AG04450 (cell line): ENCODE measurements at regions not wholly inside any gene's neighbourhood (a gene's known extent, or its start where the extent isn't known, plus 50 kb on each side); places are given as distances from the start of the nearest gene placed in this dataset.
"Not testable (repeated sequence)": the region's sequence is repeated elsewhere in the genome, so short reads cannot be mapped to it uniquely, and the experiment has no call there.

Source experiments
- CTCF ChIA-PET: fragments of 300-600, 350-600 bp; formaldehyde crosslinking; extraction: SDS; loops from one replicate; lab custom pipeline; 2022; ENCODE audit warnings: antibody characterized with exemption, inconsistent platforms; lab: Charles Lee
- POLR2A ChIA-PET: fragments of 350-600 bp; formaldehyde crosslinking; extraction: SDS; loops from one replicate; lab custom pipeline; 2021; ENCODE audit warnings: antibody characterized with exemption, inconsistent platforms; lab: Yijun Ruan, JAX
- DNase-seq: peaks from one replicate; pipeline ENCODE4 v3.0.0-alpha.2; 2011; ENCODE audit warnings: low read depth, low spot score
- H3K27ac ChIP-seq: one replicate; pipeline ENCODE4 v1.5.1; 2012; ENCODE audit warnings: low read depth, low read length, control low read depth
- H3K27me3 ChIP-seq: one replicate; pipeline ENCODE4 v1.6.0; 2012; ENCODE audit warnings: low read length; ENCODE audit not compliant: control insufficient read depth, insufficient read depth
- H3K4me3 ChIP-seq: 2 replicates; pipeline ENCODE4 v1.5.1; 2011; ENCODE audit warnings: mild to moderate bottlenecking, low read depth, low read length, control low read depth
- H3K9me3 ChIP-seq: 2 replicates; pipeline ENCODE4 v1.5.1; 2012; ENCODE audit warnings: low read length; ENCODE audit not compliant: control insufficient read depth, insufficient read depth
- TF ChIP-seq, protein P1 (sequence below): IDR thresholded peaks from 2 replicates; pipeline ENCODE4 v1.5.1; 2011; ENCODE audit warnings: low read depth, low read length, control low read depth, inconsistent platforms

DNA sequence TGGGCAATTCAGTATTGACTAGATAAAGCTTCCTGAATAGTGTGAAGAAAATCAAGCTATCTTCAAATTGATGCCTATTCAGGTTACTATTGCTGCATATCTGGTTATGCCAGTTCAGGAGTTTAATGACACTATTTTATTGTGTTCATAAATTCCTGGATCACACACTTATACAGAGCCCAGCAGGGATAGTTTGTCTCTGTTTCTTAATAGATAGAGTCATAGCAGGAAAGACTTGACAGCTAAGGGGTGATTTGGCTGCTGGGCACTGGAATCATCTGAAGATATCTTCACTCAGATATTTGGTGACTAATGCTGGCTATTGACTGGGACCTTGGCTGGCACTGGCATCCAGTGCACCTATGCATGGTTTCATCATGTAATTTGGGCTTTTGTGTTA, 187.8 kb downstream of the PYDC2 start:
- Histone ChIP-seq H3K4me3 (no peak overlapping the region), H3K27me3 (no peaks in the 10 kb centered on the region), H3K27ac (no peak overlapping the region), H3K9me3 (peaks cover 7% of the 10 kb centered on the region)
- TF ChIP-seq, protein P1, sequence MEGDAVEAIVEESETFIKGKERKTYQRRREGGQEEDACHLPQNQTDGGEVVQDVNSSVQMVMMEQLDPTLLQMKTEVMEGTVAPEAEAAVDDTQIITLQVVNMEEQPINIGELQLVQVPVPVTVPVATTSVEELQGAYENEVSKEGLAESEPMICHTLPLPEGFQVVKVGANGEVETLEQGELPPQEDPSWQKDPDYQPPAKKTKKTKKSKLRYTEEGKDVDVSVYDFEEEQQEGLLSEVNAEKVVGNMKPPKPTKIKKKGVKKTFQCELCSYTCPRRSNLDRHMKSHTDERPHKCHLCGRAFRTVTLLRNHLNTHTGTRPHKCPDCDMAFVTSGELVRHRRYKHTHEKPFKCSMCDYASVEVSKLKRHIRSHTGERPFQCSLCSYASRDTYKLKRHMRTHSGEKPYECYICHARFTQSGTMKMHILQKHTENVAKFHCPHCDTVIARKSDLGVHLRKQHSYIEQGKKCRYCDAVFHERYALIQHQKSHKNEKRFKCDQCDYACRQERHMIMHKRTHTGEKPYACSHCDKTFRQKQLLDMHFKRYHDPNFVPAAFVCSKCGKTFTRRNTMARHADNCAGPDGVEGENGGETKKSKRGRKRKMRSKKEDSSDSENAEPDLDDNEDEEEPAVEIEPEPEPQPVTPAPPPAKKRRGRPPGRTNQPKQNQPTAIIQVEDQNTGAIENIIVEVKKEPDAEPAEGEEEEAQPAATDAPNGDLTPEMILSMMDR: no peak
- POLR2A ChIA-PET: no interaction called here
- CTCF ChIA-PET: no interaction called here
- no peak for DNase-seq

DNA sequence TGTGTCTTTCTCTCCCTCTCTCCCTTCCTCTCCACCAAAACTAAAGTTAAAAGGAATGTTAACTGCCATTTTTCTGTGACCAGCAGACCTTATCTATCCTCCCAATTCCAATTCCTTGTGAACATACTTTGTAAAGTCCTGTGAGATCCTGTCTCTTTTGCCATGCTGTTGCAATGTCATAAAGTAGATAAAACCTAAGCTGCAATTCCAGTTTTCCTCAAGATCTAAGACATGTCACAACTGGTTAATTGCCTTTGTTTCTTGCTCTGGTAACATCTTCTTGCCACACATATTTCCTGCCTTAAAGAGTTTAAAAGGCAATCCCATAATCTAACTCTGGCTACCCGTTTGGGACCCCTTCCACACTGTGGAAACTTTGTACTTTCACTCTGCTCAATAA, 188.7 kb downstream of the PYDC2 start:
- ChIA-PET POLR2A (no interaction called here), CTCF (no interaction called here)
- no peaks in the 10 kb centered on the region for H3K27me3 ChIP-seq
- DNase-seq: no peak
- H3K27ac ChIP-seq: no peak overlapping the region
- TF ChIP-seq, protein P1: no peak
- H3K9me3 ChIP-seq: peaks cover 7% of the 10 kb centered on the region
- no peak overlapping the region for H3K4me3 ChIP-seq

DNA sequence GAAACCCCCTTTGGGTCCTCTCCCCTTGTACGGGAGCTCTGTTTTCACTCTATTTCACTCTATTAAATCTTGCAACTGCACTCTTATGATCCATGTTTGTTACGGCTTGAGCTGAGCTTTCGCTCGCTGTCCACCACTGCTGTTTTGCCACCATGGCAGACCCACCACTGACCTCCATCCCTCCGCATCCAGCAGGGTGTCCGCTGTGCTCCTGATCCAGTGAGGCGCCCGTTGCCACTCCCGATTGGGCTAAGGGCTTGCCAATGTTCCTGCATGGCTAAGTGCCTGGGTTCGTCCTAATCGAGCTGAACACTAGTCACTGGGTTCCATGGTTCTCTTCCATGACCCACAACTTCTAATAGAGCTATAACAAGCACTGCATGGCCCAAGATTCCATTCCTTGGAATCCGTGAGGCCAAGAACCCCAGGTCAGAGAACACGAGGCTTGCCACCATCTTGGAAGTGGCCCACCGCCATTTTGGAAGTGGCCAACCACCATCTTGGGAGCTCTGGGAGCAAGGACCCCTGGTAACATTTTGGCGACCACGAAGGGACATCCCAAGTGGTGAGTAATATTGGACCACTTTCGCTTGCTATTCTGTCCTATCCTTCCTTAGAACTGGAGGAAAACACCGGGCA, 197.9 kb downstream of the PYDC2 start:
- H3K27ac ChIP-seq, H3K27me3 ChIP-seq, CTCF ChIA-PET, H3K4me3 ChIP-seq, POLR2A ChIA-PET, DNase-seq: not testable (repeated sequence)
- peaks cover 13% of the 10 kb centered on the region for H3K9me3 ChIP-seq

DNA sequence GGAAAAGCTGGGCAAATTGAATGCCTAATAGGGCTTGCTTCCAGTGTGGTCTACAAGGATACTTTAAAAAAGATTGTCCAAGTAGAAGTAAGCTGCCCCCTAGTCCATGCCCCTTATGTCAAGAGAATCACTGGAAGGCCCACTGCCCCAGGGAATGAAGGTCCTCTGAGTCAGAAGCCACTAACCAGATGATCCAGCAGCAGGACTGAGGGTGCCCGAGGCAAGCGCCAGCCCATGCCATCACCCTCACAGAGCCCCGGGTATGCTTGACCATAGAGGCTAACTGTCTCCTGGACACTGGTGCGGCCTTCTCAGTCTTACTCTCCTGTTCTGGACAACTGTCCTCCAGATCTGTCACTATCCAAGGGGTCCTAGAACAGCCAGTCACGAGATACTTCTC, 201.2 kb downstream of the PYDC2 start:
- H3K9me3 ChIP-seq: peaks cover 13% of the 10 kb centered on the region
- POLR2A ChIA-PET, H3K27me3 ChIP-seq, CTCF ChIA-PET, H3K27ac ChIP-seq, DNase-seq, H3K4me3 ChIP-seq: not testable (repeated sequence)

DNA sequence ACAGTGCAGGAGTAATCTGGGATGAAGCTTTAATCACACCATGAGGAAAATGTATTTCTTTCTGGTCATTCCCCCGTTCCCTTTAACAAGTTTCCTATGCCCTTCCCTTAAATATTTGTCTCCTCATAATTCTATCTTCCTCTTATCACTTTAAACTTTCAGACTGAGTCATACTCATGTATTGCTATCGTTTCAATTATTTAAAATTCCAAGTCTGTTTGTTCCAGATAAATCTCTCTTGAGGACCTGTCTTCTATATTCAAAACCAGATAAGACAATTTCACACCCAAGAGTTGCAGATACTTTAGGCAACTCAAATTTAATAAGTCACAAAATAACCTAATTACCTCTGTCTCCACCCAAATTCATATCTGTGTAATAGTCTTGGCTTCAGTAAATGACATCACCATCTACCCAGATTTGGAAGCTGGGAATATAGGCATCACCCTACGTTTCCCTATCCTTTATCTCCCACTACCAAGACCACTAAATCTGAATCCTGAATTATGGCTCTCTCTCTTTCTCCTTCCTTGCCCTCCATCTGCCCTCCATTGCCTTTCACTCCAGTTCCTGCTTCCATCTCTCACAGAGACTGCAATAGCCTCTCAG, 220.1 kb downstream of the PYDC2 start:
- H3K27ac ChIP-seq: no peak overlapping the region
- H3K9me3 ChIP-seq: peaks cover 5% of the 10 kb centered on the region; the same call in 1 of the 2 replicates
- DNase-seq: no peak
- ChIA-PET POLR2A (no interaction called here), CTCF (interaction anchor here (1.5 kb wide), 1 partner anchor 11 kb away, joined by 3 read pairs; no protein-coding TSS in a partner anchor)
- TF ChIP-seq, protein P1: no peak
- H3K4me3 ChIP-seq: no peak overlapping the region
- no peaks in the 10 kb centered on the region for H3K27me3 ChIP-seq

DNA sequence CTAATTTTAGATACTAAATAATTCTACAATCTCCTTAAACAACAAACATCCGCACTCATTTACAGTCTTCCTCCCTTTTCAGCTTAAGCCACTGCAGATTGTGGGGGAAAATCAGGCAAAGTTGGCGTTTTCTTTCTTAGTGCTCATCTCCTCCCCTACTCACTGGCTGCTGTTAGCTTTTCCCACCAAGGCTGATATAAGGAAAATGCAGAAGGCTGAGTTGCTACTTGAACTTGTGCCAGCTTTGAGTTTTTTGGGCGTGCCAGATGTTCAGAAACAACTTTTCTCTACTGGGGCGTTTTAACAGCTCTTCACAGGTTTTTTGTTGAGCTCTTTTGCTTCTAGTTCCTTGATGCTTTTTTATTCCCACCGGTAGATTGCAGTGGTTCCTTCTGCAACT, 222.0 kb downstream of the PYDC2 start:
- ChIA-PET POLR2A (no interaction called here), CTCF (no interaction called here)
- DNase-seq: no peak
- H3K27me3 ChIP-seq: no peaks in the 10 kb centered on the region
- H3K27ac ChIP-seq: no peak overlapping the region
- H3K4me3 ChIP-seq: no peak overlapping the region
- H3K9me3 ChIP-seq: peaks cover 6% of the 10 kb centered on the region; the same call in 1 of the 2 replicates
- TF ChIP-seq, protein P1: no peak
